HUES48 (cell line): ENCODE measurements at regions not wholly inside any gene's neighbourhood (a gene's known extent, or its start where the extent isn't known, plus 50 kb on each side); places are given as distances from the start of the nearest gene placed in this dataset.

ENCODE experiments used
- H3K27ac ChIP-seq: one replicate; pipeline ENCODE4 v1.7.0; 2013; ENCODE audit warnings: low read depth, low read length, inconsistent platforms
- H3K27me3 ChIP-seq: 2 replicates; pipeline ENCODE4 v1.6.1; 2013; ENCODE audit warnings: mild to moderate bottlenecking, low read length; ENCODE audit not compliant: control insufficient read depth, insufficient read depth
- H3K36me3 ChIP-seq: 2 replicates; pipeline ENCODE4 v1.6.1; 2013; ENCODE audit warnings: low read length; ENCODE audit not compliant: control insufficient read depth, insufficient read depth
- H3K4me1 ChIP-seq: 2 replicates; pipeline ENCODE4 v1.6.1; 2013; ENCODE audit warnings: mild to moderate bottlenecking, low read length; ENCODE audit not compliant: control insufficient read depth, insufficient read depth
- H3K4me3 ChIP-seq: 2 replicates; pipeline ENCODE4 v1.5.1; 2013; ENCODE audit warnings: mild to moderate bottlenecking, low read depth, low read length
- H3K9ac ChIP-seq: 2 replicates; pipeline ENCODE4 v1.6.1; 2013; ENCODE audit warnings: mild to moderate bottlenecking, low read depth, low read length, moderate library complexity
- H3K9me3 ChIP-seq: 2 replicates; pipeline ENCODE4 v1.6.1; 2013; ENCODE audit warnings: low read length; ENCODE audit not compliant: control insufficient read depth, insufficient read depth

- H3K9me3 ChIP-seq = no peaks in the 10 kb centered on the region
- H3K36me3 ChIP-seq = no peaks in the 10 kb centered on the region
- no peaks in the 10 kb centered on the region for H3K27me3 ChIP-seq
- H3K4me3 ChIP-seq = no peak overlapping the region
- no peak overlapping the region for H3K27ac ChIP-seq
- H3K4me1 ChIP-seq = peaks cover 5% of the 10 kb centered on the region; the same call in 1 of the 2 replicates
- no peak overlapping the region for H3K9ac ChIP-seq
Measured at GRCh38 chr7:156157409-156158012, 345.2 kb upstream of the SHH start.

- H3K27ac ChIP-seq = no peak overlapping the region
- H3K27me3 ChIP-seq = no peaks in the 10 kb centered on the region
- H3K9ac ChIP-seq = no peak overlapping the region
- H3K4me1 ChIP-seq = peaks cover 5% of the 10 kb centered on the region; the same call in 1 of the 2 replicates
- H3K9me3 ChIP-seq = no peaks in the 10 kb centered on the region
- H3K4me3 ChIP-seq = no peak overlapping the region
- H3K36me3 ChIP-seq = no peaks in the 10 kb centered on the region
Measured at GRCh38 chr7:156156734-156157408, 344.6 kb upstream of the SHH start.

- Histone ChIP-seq H3K9me3 (no peaks in the 10 kb centered on the region), H3K36me3 (no peaks in the 10 kb centered on the region), H3K27me3 (no peaks in the 10 kb centered on the region), H3K4me3 (no peak overlapping the region), H3K4me1 (peaks cover 8% of the 10 kb centered on the region; the same call in 1 of the 2 replicates), H3K9ac (no peak overlapping the region), H3K27ac (no peak overlapping the region)
Measured at GRCh38 chr7:156155988-156156733, 343.9 kb upstream of the SHH start.

GRCh38 chr7:156153590-156153989 lies 341.3 kb upstream of the SHH start:
- Histone ChIP-seq H3K27me3 (no peaks in the 10 kb centered on the region), H3K4me3 (no peak overlapping the region), H3K9ac (no peak overlapping the region), H3K27ac (no peak overlapping the region), H3K36me3 (no peaks in the 10 kb centered on the region), H3K4me1 (peaks cover 10% of the 10 kb centered on the region; the same call in 1 of the 2 replicates), H3K9me3 (no peaks in the 10 kb centered on the region)

GRCh38 chr7:156152390-156152789 lies 340.1 kb upstream of the SHH start:
- H3K9me3 ChIP-seq = no peaks in the 10 kb centered on the region
- no peaks in the 10 kb centered on the region for H3K36me3 ChIP-seq
- no peak overlapping the region for H3K9ac ChIP-seq
- peaks cover 10% of the 10 kb centered on the region; the same call in 1 of the 2 replicates for H3K4me1 ChIP-seq
- H3K27me3 ChIP-seq = no peaks in the 10 kb centered on the region
- no peak overlapping the region for H3K27ac ChIP-seq
- no peak overlapping the region for H3K4me3 ChIP-seq

- Histone ChIP-seq H3K27me3 (no peaks in the 10 kb centered on the region), H3K4me1 (peaks cover 9% of the 10 kb centered on the region; the same call in 1 of the 2 replicates), H3K27ac (no peak overlapping the region), H3K4me3 (no peak overlapping the region), H3K36me3 (no peaks in the 10 kb centered on the region), H3K9ac (no peak overlapping the region), H3K9me3 (no peaks in the 10 kb centered on the region)
Measured at GRCh38 chr7:156151658-156152057, 339.4 kb upstream of the SHH start.

GRCh38 chr7:156151078-156151477 lies 338.8 kb upstream of the SHH start:
- H3K9me3 ChIP-seq = no peaks in the 10 kb centered on the region
- no peak overlapping the region for H3K4me3 ChIP-seq
- H3K4me1 ChIP-seq = peaks cover 5% of the 10 kb centered on the region; the same call in 1 of the 2 replicates
- no peaks in the 10 kb centered on the region for H3K36me3 ChIP-seq
- H3K9ac ChIP-seq = no peak overlapping the region
- no peak overlapping the region for H3K27ac ChIP-seq
- H3K27me3 ChIP-seq = no peaks in the 10 kb centered on the region

- Histone ChIP-seq H3K4me1 (peaks cover 5% of the 10 kb centered on the region; the same call in 1 of the 2 replicates), H3K9ac (no peak overlapping the region), H3K36me3 (no peaks in the 10 kb centered on the region), H3K4me3 (no peak overlapping the region), H3K27ac (no peak overlapping the region), H3K27me3 (no peaks in the 10 kb centered on the region), H3K9me3 (no peaks in the 10 kb centered on the region)
Measured at GRCh38 chr7:156148995-156149394, 336.7 kb upstream of the SHH start.

- no peaks in the 10 kb centered on the region for H3K27me3 ChIP-seq
- no peak overlapping the region for H3K9ac ChIP-seq
- no peaks in the 10 kb centered on the region for H3K9me3 ChIP-seq
- peaks cover 5% of the 10 kb centered on the region; the same call in 1 of the 2 replicates for H3K4me1 ChIP-seq
- no peak overlapping the region for H3K4me3 ChIP-seq
- H3K36me3 ChIP-seq = no peaks in the 10 kb centered on the region
- H3K27ac ChIP-seq = no peak overlapping the region
Measured at GRCh38 chr7:156148547-156148946, 336.3 kb upstream of the SHH start.

GRCh38 chr7:156147756-156148504 lies 335.7 kb upstream of the SHH start:
- no peak overlapping the region for H3K27ac ChIP-seq
- no peaks in the 10 kb centered on the region for H3K9me3 ChIP-seq
- no peak overlapping the region for H3K4me3 ChIP-seq
- no peaks in the 10 kb centered on the region for H3K36me3 ChIP-seq
- H3K9ac ChIP-seq = no peak overlapping the region
- peaks cover 5% of the 10 kb centered on the region; the same call in 1 of the 2 replicates for H3K4me1 ChIP-seq
- no peaks in the 10 kb centered on the region for H3K27me3 ChIP-seq
